Transverse colon (tissue), 4 donors: ENCODE measurements at regions not wholly inside any gene's neighbourhood (a gene's known extent, or its start where the extent isn't known, plus 50 kb on each side); places are given as distances from the start of the nearest gene placed in this dataset.

Experiments used
- DNase-seq: peaks from one replicate; pipeline ENCODE4 v3.0.0-alpha.2; 2019
- H3K27ac ChIP-seq, 4 donors: fragments of 200-600 bp; sonication (generic); 2 replicates each; pipeline ENCODE4 v1.5.1; 2016 to 2018; ENCODE audit warnings: inconsistent platforms in 4 of 4
- H3K27me3 ChIP-seq: fragments of 200-600 bp; sonication (generic); 2 replicates; pipeline ENCODE4 v1.5.1; 2017; ENCODE audit warnings: inconsistent platforms
- H3K36me3 ChIP-seq, 4 donors: fragments of 200-600 bp; sonication (generic); 2 replicates each; pipeline ENCODE4 v1.5.1; 2017 to 2019; ENCODE audit warnings: inconsistent platforms in 4 of 4
- H3K4me1 ChIP-seq, 4 donors: fragments of 200-600 bp; sonication (generic); 2 replicates each; pipeline ENCODE4 v1.5.1; 2017 to 2020; ENCODE audit warnings: inconsistent platforms in 4 of 4
- H3K4me3 ChIP-seq, 4 donors: fragments of 200-600 bp; sonication (generic); 1 replicate in 1 of 4; 2 replicates in 3 of 4; pipeline versions ENCODE4 v1.5.1 to v1.6.1; 2017 to 2019; ENCODE audit warnings: inconsistent platforms in 4 of 4
- H3K9me3 ChIP-seq, 2 donors: fragments of 200-600 bp; sonication (generic); 2 replicates each; pipeline ENCODE4 v1.5.1; 2017 to 2019; ENCODE audit warnings: inconsistent platforms in 2 of 2
- CTCF ChIP-seq, 5 experiments: fragments of 200-600 bp in 3 of 5; fragments of 450-650 bp in 2 of 5; sonication (generic) in 3 of 5; IDR thresholded peaks; 1 replicate in 2 of 5; 2 replicates in 3 of 5; pipeline ENCODE4 v1.5.1; 2016 to 2017; ENCODE audit warnings: antibody characterized with exemption in 5 of 5, inconsistent platforms in 3 of 5, mild to moderate bottlenecking in 2 of 5, moderate library complexity in 1 of 5
- EP300 ChIP-seq: sonication (generic); formaldehyde crosslinking; IDR thresholded peaks from one replicate; pipeline ENCODE4 v1.6.1; 2017; ENCODE audit warnings: antibody characterized with exemption, low read depth
- POLR2A ChIP-seq: fragments of 450-650 bp; IDR thresholded peaks from one replicate; pipeline ENCODE4 v1.6.1; 2016; ENCODE audit warnings: antibody characterized with exemption, mild to moderate bottlenecking, moderate library complexity
- POLR2AphosphoS5 ChIP-seq, 3 donors: sonication (generic); formaldehyde crosslinking; IDR thresholded peaks; one replicate each; pipeline ENCODE4 v1.6.1; 2016; ENCODE audit warnings: antibody characterized with exemption in 3 of 3
- WGBS, 2 donors: methylation state at CpG; one replicate each; pipeline ENCODE4 v1.1.5; 2018; ENCODE audit warnings: low coverage in 1 of 2; 5-methylcytosine and 5-hydroxymethylcytosine counted together
- in situ Hi-C, 4 donors: fragments of 200-750 bp; cut with MboI; loops; one replicate each; pipeline versions ENCODE4 v1.15.0 to v1.15.1; 2017; ENCODE audit warnings: low sequenced_read_pairs in 3 of 4, low pct_ligation_motif_present in 1 of 4, low pct_unique_long_range_greater_than_20kb in 1 of 4
- intact Hi-C: fragments of 100-400 bp; cut with DNase I; formaldehyde crosslinking; loops from one replicate; pipeline ENCODE4 v1.15.1; 2023; ENCODE audit warnings: low total_unique reads

- Histone ChIP-seq H3K36me3 (no peaks in the 10 kb centered on the region), H3K4me3 (no peak overlapping the region), H3K4me1 (peaks cover 20 to 41% (median 33%) of the 10 kb centered on the region in 4 donors), H3K27me3 (no peaks in the 10 kb centered on the region), H3K27ac (peak overlapping the region; percentile 83 to 89 (median 86)), H3K9me3 (no peaks in the 10 kb centered on the region)
- DNase-seq: no peak
- WGBS, 2 donors: 46 to 68% methylated on average over 3 to 4 of the region's 4 CpGs
- intact Hi-C loops: no loop called here
- in situ Hi-C loops: loop anchor here in 1 of 4 donors (25.0 kb wide), 1 partner anchor 412 kb away; the partner anchor contains the start of gene CYP20A1
- TF ChIP-seq EP300 (no peak), POLR2AphosphoS5 (IDR thresholded peaks at IDR 0.05) (no peak), POLR2A (no peak), CTCF (IDR thresholded peaks at IDR 0.05) (no peak)
Observed at GRCh38 chr2:203649176-203649814, 57.1 kb upstream of the CD28 start.

GRCh38 chr2:203650860-203651613 lies 55.4 kb upstream of the CD28 start:
- no peaks in the 10 kb centered on the region for H3K27me3 ChIP-seq
- no peak overlapping the region for H3K4me3 ChIP-seq
- peaks cover 20 to 44% (median 36%) of the 10 kb centered on the region in 4 donors for H3K4me1 ChIP-seq
- in situ Hi-C loops: loop anchor here (10.0 to 25.0 kb wide), 4 partner anchors 161 to 414 kb away; partner anchors contain the start of gene CYP20A1 (in 1 of the 4)
- DNase-seq: peak; percentile 69
- intact Hi-C loops: loop anchor here (5.0 kb wide), 1 partner anchor 169 kb away; no protein-coding TSS in a partner anchor
- WGBS, 2 donors: 30 to 71% methylated on average over 1 to 4 of the region's 4 CpGs
- TF ChIP-seq EP300 (no peak), CTCF (IDR thresholded peaks at IDR 0.05) (peak; percentile 36 to 63 (median 44)), POLR2AphosphoS5 (IDR thresholded peaks at IDR 0.05) (peak in 2 of 3 donors; percentile 71 to 86)
- H3K36me3 ChIP-seq: no peaks in the 10 kb centered on the region
- peak overlapping the region; percentile 83 to 89 (median 86) for H3K27ac ChIP-seq
- H3K9me3 ChIP-seq: no peaks in the 10 kb centered on the region

- no peak for TF ChIP-seq POLR2AphosphoS5 (IDR thresholded peaks at IDR 0.05)
- no peak for TF ChIP-seq EP300
- no peak for TF ChIP-seq CTCF (IDR thresholded peaks at IDR 0.05)
- WGBS, 2 donors: 31 to 33% methylated on average over 1 of the region's 1 CpG
- Histone ChIP-seq H3K27me3 (no peaks in the 10 kb centered on the region), H3K27ac (peak overlapping the region in 2 of 4 donors; percentile 85 to 89), H3K4me1 (peaks cover 20 to 48% (median 39%) of the 10 kb centered on the region in 4 donors), H3K9me3 (no peaks in the 10 kb centered on the region), H3K36me3 (no peaks in the 10 kb centered on the region), H3K4me3 (no peak overlapping the region)
- in situ Hi-C loops: loop anchor here (10.0 to 25.0 kb wide), 4 partner anchors 161 to 414 kb away; partner anchors contain the start of gene CYP20A1 (in 1 of the 4)
- DNase-seq: no peak
- intact Hi-C loops: loop anchor here (5.0 kb wide), 1 partner anchor 169 kb away; no protein-coding TSS in a partner anchor
Observed at GRCh38 chr2:203651621-203652020, 54.8 kb upstream of the CD28 start.

GRCh38 chr2:203654826-203655225 lies 51.6 kb upstream of the CD28 start:
- no peaks in the 10 kb centered on the region for H3K27me3 ChIP-seq
- in situ Hi-C loops (loop anchor here (10.0 to 25.0 kb wide), 4 partner anchors 157 to 418 kb away; partner anchors contain the start of gene CYP20A1 (in 1 of the 4)), intact Hi-C loops (loop anchor here (5.0 kb wide), 1 partner anchor 173 kb away; no protein-coding TSS in a partner anchor)
- H3K36me3 ChIP-seq: no peaks in the 10 kb centered on the region
- peaks cover 8 to 37% (median 31%) of the 10 kb centered on the region in 4 donors for H3K4me1 ChIP-seq
- TF ChIP-seq CTCF (IDR thresholded peaks at IDR 0.05) (no peak), POLR2A (no peak), EP300 (no peak), POLR2AphosphoS5 (IDR thresholded peaks at IDR 0.05) (no peak)
- 75 to 86% methylated on average over 3 of the region's 3 CpGs for WGBS, 2 donors
- no peak overlapping the region for H3K27ac ChIP-seq
- H3K4me3 ChIP-seq: no peak overlapping the region
- DNase-seq: no peak
- no peaks in the 10 kb centered on the region for H3K9me3 ChIP-seq
